PC-3 (cell line): ENCODE measurements at regions not wholly inside any gene's neighbourhood (a gene's known extent, or its start where the extent isn't known, plus 50 kb on each side); places are given as distances from the start of the nearest gene placed in this dataset.

Experiments used
- ATAC-seq: fragments of 200-7000 bp; cut with Tn5 transposase; 2 replicates; pipeline ENCODE4 v1.9.1; 2020; ENCODE audit warnings: mild to moderate bottlenecking, moderate library complexity
- BruUV-seq: library from RNA; stranded (reverse); fragments of 400-500 nt; replicated peaks from 2 replicates; lab custom pipeline; 2021; lab: Mats Ljungman, UMichigan
- CTCF ChIA-PET: fragments of 300-600 bp; sonication (Branson Sonifier 250); formaldehyde crosslinking; loops from one replicate; lab custom pipeline; 2022; ENCODE audit warnings: antibody characterized with exemption; lab: Charles Lee
- POLR2A ChIA-PET: fragments of 300-600 bp; sonication (Branson Sonifier 250); formaldehyde crosslinking; loops from one replicate; lab custom pipeline; 2022; ENCODE audit warnings: antibody characterized with exemption; ENCODE audit not compliant: unreplicated experiment; lab: Charles Lee
- DNase-seq: peaks from one replicate; pipeline ENCODE4 v3.0.0-alpha.2; 2015
- H2AFZ ChIP-seq: fragments of 300-600 bp; sonication (generic); 2 replicates; pipeline ENCODE4 v1.6.0; 2016; ENCODE audit warnings: antibody characterized with exemption, low read length
- H3F3A ChIP-seq: fragments of 300-600 bp; sonication (generic); one replicate; pipeline ENCODE4 v1.6.0; 2017; ENCODE audit warnings: antibody characterized with exemption, low read length, control low read depth, mild to moderate bottlenecking; ENCODE audit not compliant: unreplicated experiment
- H3K27ac ChIP-seq: fragments of 300-600 bp; sonication (generic); 2 replicates; pipeline ENCODE4 v1.5.1; 2016; ENCODE audit warnings: mild to moderate bottlenecking, low read length
- H3K27me3 ChIP-seq: fragments of 300-600 bp; sonication (generic); 2 replicates; pipeline ENCODE4 v1.6.1; 2016; ENCODE audit warnings: low read length, mixed read lengths
- H3K36me3 ChIP-seq: fragments of 300-600 bp; sonication (generic); 2 replicates; pipeline ENCODE4 v1.6.1; 2016; ENCODE audit warnings: low read depth, mixed run types, low read length, mixed read lengths
- H3K4me1 ChIP-seq: fragments of 300-600 bp; sonication (generic); 2 replicates; pipeline ENCODE4 v1.5.1; 2016; ENCODE audit warnings: low read length; ENCODE audit not compliant: insufficient read depth
- H3K4me2 ChIP-seq: fragments of 300-600 bp; sonication (generic); 2 replicates; pipeline ENCODE4 v1.6.0; 2016; ENCODE audit warnings: low read length
- H3K4me3 ChIP-seq: fragments of 300-600 bp; sonication (generic); 2 replicates; pipeline ENCODE4 v1.5.1; 2016; ENCODE audit warnings: mild to moderate bottlenecking, low read length, mixed read lengths
- H3K79me2 ChIP-seq: fragments of 300-600 bp; sonication (generic); 2 replicates; pipeline ENCODE4 v1.6.1; 2017; ENCODE audit warnings: low read length, mixed read lengths
- H3K9ac ChIP-seq: fragments of 300-600 bp; sonication (generic); 2 replicates; pipeline ENCODE4 v1.6.0; 2016; ENCODE audit warnings: mild to moderate bottlenecking, low read length
- H3K9me2 ChIP-seq: fragments of 300-600 bp; sonication (generic); replicated peaks from 2 replicates; pipeline ENCODE4 v1.6.1; 2016; ENCODE audit warnings: mixed run types, low read length, mixed read lengths
- H3K9me3 ChIP-seq: fragments of 300-600 bp; sonication (generic); 2 replicates; pipeline ENCODE4 v1.6.1; 2016; ENCODE audit warnings: low read length, mixed read lengths
- H4K20me1 ChIP-seq: fragments of 300-600 bp; sonication (generic); 2 replicates; pipeline ENCODE4 v1.6.1; 2016; ENCODE audit warnings: low read length, mixed read lengths
- CTCF ChIP-seq: fragments of 300-600 bp; sonication (generic); conservative IDR thresholded peaks from 2 replicates; pipeline ENCODE4 v1.5.1; 2017; ENCODE audit warnings: antibody characterized with exemption, low read depth, mild to moderate bottlenecking, low read length
- EZH2 ChIP-seq: fragments of 300-600 bp; sonication (generic); IDR thresholded peaks from one replicate; pipeline ENCODE4 v1.6.1; 2017; ENCODE audit warnings: antibody characterized with exemption, mild to moderate bottlenecking, low read length; ENCODE audit not compliant: unreplicated experiment
- EZH2phosphoT487 ChIP-seq: fragments of 300-600 bp; sonication (generic); IDR thresholded peaks from 2 replicates; pipeline ENCODE4 v1.6.1; 2018; ENCODE audit warnings: mild to moderate bottlenecking, antibody characterized with exemption, low read length, borderline replicate concordance
- intact Hi-C: fragments of 100-400 bp; cut with micrococcal nuclease; formaldehyde crosslinking; loops from 2 replicates; pipeline ENCODE4 v1.9.0; 2023

GRCh38 chr6:167653561-167653960 lies 173.2 kb upstream of the AFDN start:
- Histone ChIP-seq H3K79me2 (no peaks in the 10 kb centered on the region), H4K20me1 (no peaks in the 10 kb centered on the region), H3K27ac (no peak overlapping the region), H3F3A (no peaks in the 10 kb centered on the region), H3K27me3 (no peaks in the 10 kb centered on the region), H3K9ac (no peak overlapping the region), H3K4me1 (no peaks in the 10 kb centered on the region), H3K4me2 (no peak overlapping the region), H3K4me3 (no peak overlapping the region), H3K9me2 (no peaks in the 10 kb centered on the region), H2AFZ (no peak overlapping the region), H3K36me3 (no peaks in the 10 kb centered on the region), H3K9me3 (no peaks in the 10 kb centered on the region)
- no peak for TF ChIP-seq EZH2
- TF ChIP-seq CTCF = no peak
- no peak for TF ChIP-seq EZH2phosphoT487
- ChIA-PET POLR2A (no interaction called here), CTCF (no interaction called here)
- DNase-seq (no peak), ATAC-seq (no peak)
- no TSS peak for BruUV-seq
- intact Hi-C loops = no loop called here

GRCh38 chr6:167654389-167654788 lies 172.3 kb upstream of the AFDN start:
- ATAC-seq (no peak), DNase-seq (no peak)
- intact Hi-C loops = no loop called here
- ChIA-PET POLR2A (no interaction called here), CTCF (no interaction called here)
- Histone ChIP-seq H4K20me1 (no peaks in the 10 kb centered on the region), H3K27me3 (no peaks in the 10 kb centered on the region), H3K9me2 (no peaks in the 10 kb centered on the region), H3K79me2 (no peaks in the 10 kb centered on the region), H3K4me1 (no peaks in the 10 kb centered on the region), H2AFZ (no peak overlapping the region), H3K27ac (no peak overlapping the region), H3K9me3 (no peaks in the 10 kb centered on the region), H3F3A (no peaks in the 10 kb centered on the region), H3K4me3 (no peak overlapping the region), H3K4me2 (no peak overlapping the region), H3K36me3 (no peaks in the 10 kb centered on the region), H3K9ac (no peak overlapping the region)
- BruUV-seq = no TSS peak
- TF ChIP-seq CTCF (no peak), EZH2phosphoT487 (no peak), EZH2 (no peak)

GRCh38 chr6:167655174-167655821 lies 171.4 kb upstream of the AFDN start:
- H3K36me3 ChIP-seq = no peaks in the 10 kb centered on the region
- H4K20me1 ChIP-seq = no peaks in the 10 kb centered on the region
- DNase-seq = no peak
- TF ChIP-seq EZH2phosphoT487 = no peak
- TF ChIP-seq CTCF = no peak
- no peak for TF ChIP-seq EZH2
- no peak overlapping the region for H3K4me2 ChIP-seq
- no peak overlapping the region for H3K4me3 ChIP-seq
- CTCF ChIA-PET = no interaction called here
- H3K27ac ChIP-seq = no peak overlapping the region
- no peaks in the 10 kb centered on the region for H3F3A ChIP-seq
- no peaks in the 10 kb centered on the region for H3K4me1 ChIP-seq
- BruUV-seq = no TSS peak
- no peak for ATAC-seq
- H3K9me3 ChIP-seq = no peaks in the 10 kb centered on the region
- H3K9ac ChIP-seq = no peak overlapping the region
- H3K79me2 ChIP-seq = no peaks in the 10 kb centered on the region
- no peak overlapping the region for H2AFZ ChIP-seq
- no peaks in the 10 kb centered on the region for H3K27me3 ChIP-seq
- intact Hi-C loops = no loop called here
- no peaks in the 10 kb centered on the region for H3K9me2 ChIP-seq
- POLR2A ChIA-PET = no interaction called here
